Muscle of leg (tissue), 3 donors: ENCODE measurements at regions not wholly inside any gene's neighbourhood (a gene's known extent, or its start where the extent isn't known, plus 50 kb on each side); places are given as distances from the start of the nearest gene placed in this dataset.
A peak's percentile ranks its signal among the peaks of the same experiment; 100 is the strongest.

ENCODE experiments used
- DNase-seq: peaks from one replicate; pipeline ENCODE4 v3.0.0; 2013
- H3K27ac ChIP-seq: one replicate; pipeline ENCODE4 v1.5.1; 2013; ENCODE audit warnings: mild to moderate bottlenecking, low read length, control low read depth
- H3K27me3 ChIP-seq: one replicate; pipeline ENCODE4 v1.6.1; 2013; ENCODE audit warnings: low read length; ENCODE audit not compliant: control insufficient read depth, insufficient read depth
- H3K36me3 ChIP-seq: one replicate; pipeline ENCODE4 v1.6.1; 2013; ENCODE audit warnings: low read length; ENCODE audit not compliant: control insufficient read depth, insufficient read depth
- H3K4me1 ChIP-seq: one replicate; pipeline ENCODE4 v1.6.1; 2013; ENCODE audit warnings: low read length; ENCODE audit not compliant: control insufficient read depth, insufficient read depth
- H3K4me3 ChIP-seq: one replicate; pipeline ENCODE4 v1.5.1; 2013; ENCODE audit warnings: low read length, control low read depth
- H3K9me3 ChIP-seq: replicated peaks from 2 replicates; pipeline ENCODE4 v1.6.1; 2013; ENCODE audit warnings: low read depth, low read length; ENCODE audit not compliant: control insufficient read depth
- WGBS: methylation state at CpG from one replicate; pipeline ENCODE4 v1.1.5; 2013; ENCODE audit warnings: missing lambda C conversion rate; ENCODE audit not compliant: insufficient coverage; 5-methylcytosine and 5-hydroxymethylcytosine counted together

GRCh38 chr15:51156957-51157356 lies 62.3 kb upstream of the TNFAIP8L3 start:
- DNase-seq: no peak
- H3K4me3 ChIP-seq: no peak overlapping the region
- H3K27ac ChIP-seq: no peak overlapping the region
- H3K4me1 ChIP-seq: peaks cover 36% of the 10 kb centered on the region
- H3K36me3 ChIP-seq: no peaks in the 10 kb centered on the region
- H3K27me3 ChIP-seq: no peaks in the 10 kb centered on the region
- no CpG with 5 or more reads among the region's 1 CpG for WGBS
- H3K9me3 ChIP-seq: no peaks in the 10 kb centered on the region

- H3K27me3 ChIP-seq: no peaks in the 10 kb centered on the region
- no peaks in the 10 kb centered on the region for H3K36me3 ChIP-seq
- H3K27ac ChIP-seq: peak overlapping the region; percentile 38
- H3K4me1 ChIP-seq: peaks cover 27% of the 10 kb centered on the region
- H3K4me3 ChIP-seq: no peak overlapping the region
- DNase-seq: peak; percentile 84
- 24% methylated on average over 7 of the region's 7 CpGs for WGBS
- no peaks in the 10 kb centered on the region for H3K9me3 ChIP-seq
These were observed 61.2 kb upstream of the TNFAIP8L3 start for GRCh38 chr15:51155891-51156290.

- Histone ChIP-seq H3K36me3 (no peaks in the 10 kb centered on the region), H3K27me3 (no peaks in the 10 kb centered on the region), H3K27ac (no peak overlapping the region), H3K4me1 (peaks cover 21% of the 10 kb centered on the region), H3K9me3 (no peaks in the 10 kb centered on the region), H3K4me3 (no peak overlapping the region)
- DNase-seq: no peak
- 36% methylated on average over 5 of the region's 9 CpGs for WGBS
These were observed 60.4 kb upstream of the TNFAIP8L3 start for GRCh38 chr15:51155016-51155580.
